ENCODE measurements at regions not wholly inside any gene's neighbourhood (a gene's known extent, or its start where the extent isn't known, plus 50 kb on each side); places are given as distances from the start of the nearest gene placed in this dataset.

DNA sequence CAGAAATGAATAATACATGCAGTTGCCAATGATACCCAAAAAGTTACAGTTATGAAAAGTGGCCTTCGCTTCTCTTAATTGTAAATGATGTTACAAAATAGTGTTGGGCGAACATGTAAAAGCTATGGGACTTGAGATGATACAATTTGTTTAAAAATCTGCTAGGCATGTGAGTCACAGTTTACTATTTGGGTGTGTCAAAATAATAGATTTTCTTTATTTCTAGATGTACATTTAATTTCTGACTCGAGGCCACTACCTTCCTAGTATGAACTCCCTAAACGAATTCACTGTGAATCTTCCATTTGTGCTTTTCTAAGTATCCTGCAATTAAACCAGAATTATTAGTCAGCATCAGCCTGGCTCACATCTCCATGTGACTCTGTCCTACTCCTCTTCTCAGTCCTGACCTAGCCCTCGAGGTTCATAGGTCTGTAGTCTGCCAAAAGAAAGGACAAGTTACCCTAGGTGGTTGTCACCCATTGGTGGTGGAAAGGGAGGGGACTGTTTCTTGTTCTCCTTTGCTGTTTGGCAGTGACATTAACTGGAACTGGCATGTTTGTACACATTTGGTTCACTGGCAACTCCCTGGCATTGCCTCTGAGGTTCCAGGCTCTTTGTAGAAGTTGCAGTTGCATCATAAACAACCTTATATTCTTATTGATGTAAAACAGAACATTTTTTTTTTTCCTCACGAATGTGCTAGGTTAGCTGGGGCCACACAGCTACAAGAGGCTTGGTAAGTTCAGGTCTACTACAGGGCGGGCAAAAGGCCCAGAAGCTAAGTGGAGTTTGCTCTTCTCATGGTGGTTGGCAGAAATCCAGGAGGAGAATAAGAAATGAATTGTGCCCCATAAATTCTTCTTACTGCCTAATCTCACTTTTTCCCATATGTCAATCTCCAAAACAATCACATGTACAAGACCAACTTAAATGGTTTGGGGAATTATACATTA, 746.5 kb upstream of the ADAMTS5 start:
- DNase-seq: no peak
- in situ Hi-C loops (cut with HindIII; ENCODE audit: low pct_ligation_motif_present, low pct_unique_long_range_greater_than_20kb, low sequenced_read_pairs): no loop called here

DNA sequence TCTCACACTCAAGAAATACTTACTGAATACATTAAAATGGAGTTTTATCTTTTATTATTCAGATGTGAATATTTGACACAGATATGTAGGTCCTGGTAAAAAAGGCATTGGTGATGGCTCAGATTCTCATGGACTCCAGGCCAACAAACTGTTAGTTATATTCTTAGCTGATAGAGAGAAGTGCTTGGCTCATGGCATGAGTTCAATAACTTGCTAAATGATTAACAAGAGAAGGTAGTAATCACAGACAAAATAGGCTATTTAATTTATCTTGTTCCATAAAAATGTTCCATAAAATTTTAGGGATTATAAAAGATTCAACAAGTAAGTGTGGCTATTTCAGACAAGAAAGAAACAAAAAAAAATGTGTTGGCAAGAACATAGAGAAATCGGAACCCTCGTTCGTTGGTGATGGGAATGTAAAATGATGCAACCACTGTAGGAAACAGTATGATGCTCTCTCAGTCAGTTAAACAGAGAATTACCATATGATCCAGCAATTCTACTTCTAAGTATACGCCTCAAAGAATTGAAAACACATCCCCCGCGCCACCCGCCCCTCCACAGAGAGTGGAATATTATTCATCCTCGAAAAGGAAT, 737.8 kb upstream of the ADAMTS5 start:
- in situ Hi-C loops (cut with HindIII; ENCODE audit: low pct_ligation_motif_present, low pct_unique_long_range_greater_than_20kb, low sequenced_read_pairs): no loop called here
- no peak for DNase-seq

DNA sequence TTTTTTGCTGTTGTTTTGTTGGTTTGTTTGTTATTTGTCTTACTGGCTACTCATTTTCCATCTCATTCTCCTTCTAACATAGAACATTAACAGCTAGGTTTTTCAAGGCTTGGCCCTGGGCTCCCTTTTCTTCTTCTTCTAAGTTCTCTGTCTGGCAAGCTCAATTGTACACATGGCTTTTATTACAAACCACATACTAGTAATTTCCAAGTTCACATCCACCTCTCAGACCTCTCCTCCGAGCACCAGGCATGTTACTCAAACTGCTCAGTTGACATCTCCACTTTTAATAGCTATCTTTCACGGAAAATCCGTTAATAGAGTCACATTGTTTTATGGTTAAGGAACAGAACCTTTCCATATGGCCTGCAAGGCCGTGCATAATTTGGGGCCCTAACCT, 736.9 kb upstream of the ADAMTS5 start:
- in situ Hi-C loops (cut with HindIII; ENCODE audit: low pct_ligation_motif_present, low pct_unique_long_range_greater_than_20kb, low sequenced_read_pairs): no loop called here
- DNase-seq: no peak

DNA sequence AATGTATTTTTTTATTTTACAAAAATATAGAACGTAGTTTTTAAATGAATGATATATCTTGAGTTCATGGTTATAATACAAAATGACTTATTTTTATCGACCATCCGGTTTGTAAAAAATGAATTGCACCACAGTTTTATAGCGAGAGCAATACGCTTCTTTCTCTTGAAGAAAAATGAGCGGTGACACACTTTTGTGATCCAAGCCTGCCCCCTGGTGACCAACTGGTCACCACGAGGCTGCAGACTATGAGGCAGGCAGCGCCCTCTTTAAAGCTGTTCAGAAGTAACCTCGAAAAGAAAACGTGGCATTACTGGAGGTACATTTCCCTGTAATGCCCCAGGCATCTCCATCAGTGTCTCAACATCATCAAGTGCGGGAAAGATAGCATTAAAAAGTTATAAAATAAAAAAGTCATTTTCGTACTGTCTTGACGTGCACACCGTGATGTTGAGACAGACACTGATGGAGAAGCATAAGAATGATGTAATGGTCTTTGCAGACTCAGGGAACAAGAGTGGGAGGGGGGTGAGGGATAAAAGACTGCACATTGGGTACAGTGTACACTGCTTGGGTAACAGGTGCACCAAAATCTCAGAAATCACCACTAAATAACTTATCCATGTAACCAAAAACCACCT, 734.2 kb upstream of the ADAMTS5 start:
- in situ Hi-C loops (cut with HindIII; ENCODE audit: low pct_ligation_motif_present, low pct_unique_long_range_greater_than_20kb, low sequenced_read_pairs): no loop called here
- DNase-seq: peak; percentile 85

DNA sequence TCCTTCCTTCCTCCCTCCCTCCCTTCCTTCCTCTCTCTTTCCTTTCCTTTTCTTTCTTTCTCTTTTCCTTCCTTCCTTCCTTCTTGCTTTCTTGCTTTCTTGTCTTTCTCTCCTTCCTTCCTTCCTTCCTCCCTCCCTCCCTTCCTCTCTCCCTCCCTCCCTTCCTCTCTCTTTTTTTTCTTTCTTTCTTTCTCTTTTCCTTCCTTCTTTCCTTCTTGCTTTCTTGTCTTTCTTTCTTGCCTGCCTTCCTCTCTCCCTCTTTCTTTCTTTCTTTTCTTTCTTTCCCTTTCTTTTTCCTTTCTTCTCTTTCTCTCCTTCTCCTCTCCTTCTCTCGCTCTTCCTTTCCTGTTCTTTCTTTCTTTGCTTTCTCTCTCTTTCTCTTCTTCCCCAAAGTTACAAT, 728.4 kb upstream of the ADAMTS5 start:
- in situ Hi-C loops (cut with HindIII; ENCODE audit: low pct_ligation_motif_present, low pct_unique_long_range_greater_than_20kb, low sequenced_read_pairs): no loop called here
- no peak for DNase-seq

DNA sequence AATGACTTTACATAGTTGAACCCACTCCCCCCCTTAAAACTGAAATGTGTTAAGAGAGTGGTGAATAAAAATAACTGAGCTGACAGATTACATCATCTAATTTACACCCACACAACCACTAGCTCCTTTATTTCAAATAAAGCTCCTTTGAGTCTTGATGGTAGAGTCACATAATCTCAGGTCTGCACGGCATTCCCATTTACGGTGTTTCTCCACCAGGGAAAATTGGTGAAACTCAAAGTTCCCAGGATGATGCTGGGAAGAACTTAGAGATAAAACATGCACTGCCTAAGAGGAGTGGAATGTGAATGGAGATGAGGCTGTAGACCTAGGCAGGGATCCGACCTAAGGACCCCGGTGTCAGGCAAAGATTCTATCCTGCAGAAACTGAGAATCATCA, 727.8 kb upstream of the ADAMTS5 start:
- in situ Hi-C loops (cut with HindIII; ENCODE audit: low pct_ligation_motif_present, low pct_unique_long_range_greater_than_20kb, low sequenced_read_pairs): no loop called here
- DNase-seq: no peak

DNA sequence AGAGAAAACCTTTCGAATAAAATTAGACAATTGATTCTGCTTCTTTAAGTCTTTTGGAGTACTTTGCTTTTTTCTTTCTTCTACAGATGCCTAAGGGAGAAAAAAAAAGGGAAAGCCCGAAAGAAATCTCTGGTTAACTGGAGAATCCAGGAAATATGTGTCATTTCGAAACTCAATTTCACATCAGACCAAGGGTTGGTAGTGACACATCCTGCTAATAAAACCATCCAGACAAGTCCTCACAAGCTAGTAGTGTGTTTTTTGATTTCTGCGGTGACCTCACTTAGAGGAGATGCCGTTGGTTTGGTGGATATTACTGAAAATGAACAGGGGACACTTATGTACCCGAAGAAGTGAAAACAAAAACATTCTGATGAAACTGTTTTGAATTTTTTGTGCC, 726.5 kb upstream of the ADAMTS5 start:
- in situ Hi-C loops (cut with HindIII; ENCODE audit: low pct_ligation_motif_present, low pct_unique_long_range_greater_than_20kb, low sequenced_read_pairs): no loop called here
- DNase-seq: peak; percentile 49

DNA sequence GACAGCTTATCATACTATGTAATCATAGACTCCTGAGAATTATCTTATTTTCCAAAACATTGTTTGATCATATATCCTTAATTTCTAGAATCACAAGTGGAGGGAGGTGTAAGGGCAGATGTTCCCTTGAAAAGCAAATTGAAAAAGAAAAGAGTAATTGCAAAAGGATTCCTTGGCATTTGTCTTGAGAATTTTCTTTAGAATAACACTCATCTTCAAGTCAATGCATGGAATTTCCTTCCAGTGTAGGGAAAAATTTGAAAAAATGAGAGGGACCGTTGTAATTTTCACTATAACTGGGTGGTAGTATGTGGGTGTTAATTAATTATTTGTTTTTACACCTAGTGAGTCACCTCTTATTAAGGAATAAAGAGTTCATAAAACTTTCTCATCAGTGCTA, 724.6 kb upstream of the ADAMTS5 start:
- no peak for DNase-seq
- in situ Hi-C loops (cut with HindIII; ENCODE audit: low pct_ligation_motif_present, low pct_unique_long_range_greater_than_20kb, low sequenced_read_pairs): no loop called here

DNA sequence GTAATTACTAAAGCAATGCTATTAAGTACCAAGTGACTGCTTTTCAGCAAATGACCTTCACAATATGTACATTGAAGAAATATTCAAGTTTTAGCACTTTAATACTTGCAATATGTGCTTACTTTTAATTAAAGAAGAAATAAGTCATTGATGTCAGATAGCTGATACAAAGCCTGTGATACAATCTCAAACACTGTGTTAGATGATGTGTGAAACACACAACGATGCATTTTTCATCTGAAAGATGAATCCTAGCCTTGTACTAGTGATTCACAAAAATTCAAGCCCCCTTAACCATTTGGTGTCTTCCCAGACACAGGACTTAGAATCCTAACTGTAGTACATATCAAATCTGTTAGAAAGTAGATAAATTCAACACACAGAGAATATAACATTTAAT, 724.1 kb upstream of the ADAMTS5 start:
- in situ Hi-C loops (cut with HindIII; ENCODE audit: low pct_ligation_motif_present, low pct_unique_long_range_greater_than_20kb, low sequenced_read_pairs): no loop called here
- no peak for DNase-seq

DNA sequence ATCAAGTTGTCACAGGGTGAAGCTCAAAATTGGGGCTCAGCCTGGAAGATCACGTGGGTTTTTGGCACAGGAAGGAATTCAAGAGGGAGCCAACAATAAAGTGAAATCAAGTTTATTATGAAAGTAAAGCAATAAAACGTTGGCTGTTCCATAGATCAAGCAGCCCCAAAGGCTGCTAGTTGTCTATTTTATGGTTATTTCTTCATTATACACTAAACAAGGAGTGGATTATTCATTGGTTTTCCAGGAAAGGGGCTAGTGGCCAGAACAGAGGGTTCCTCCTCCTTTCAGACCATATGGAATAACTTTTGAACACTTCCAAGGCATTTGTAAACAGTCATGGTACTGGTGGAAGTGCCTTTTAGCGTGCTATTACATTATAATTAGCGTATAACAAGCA, 723.5 kb upstream of the ADAMTS5 start:
- no peak for DNase-seq
- in situ Hi-C loops (cut with HindIII; ENCODE audit: low pct_ligation_motif_present, low pct_unique_long_range_greater_than_20kb, low sequenced_read_pairs): no loop called here

DNA sequence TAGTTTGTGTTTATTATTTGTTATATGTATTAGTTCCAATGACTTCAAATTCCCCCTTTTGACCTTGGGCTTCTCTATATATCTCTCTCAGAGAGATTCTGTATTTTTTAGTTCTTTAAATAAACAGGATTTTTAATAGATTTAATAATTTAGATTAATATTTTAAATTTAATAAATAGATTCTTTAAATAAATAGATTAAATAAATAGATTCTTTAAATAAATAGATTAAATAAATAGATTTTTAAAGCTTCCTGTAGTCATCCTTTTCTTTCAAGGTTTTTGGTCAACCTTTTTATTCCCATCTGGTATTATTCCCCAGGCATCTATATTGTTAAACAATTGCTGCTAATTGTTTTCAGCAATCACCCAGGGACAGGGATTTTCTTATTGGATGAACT, 721.9 kb upstream of the ADAMTS5 start:
- DNase-seq: no peak
- in situ Hi-C loops (cut with HindIII; ENCODE audit: low pct_ligation_motif_present, low pct_unique_long_range_greater_than_20kb, low sequenced_read_pairs): no loop called here

DNA sequence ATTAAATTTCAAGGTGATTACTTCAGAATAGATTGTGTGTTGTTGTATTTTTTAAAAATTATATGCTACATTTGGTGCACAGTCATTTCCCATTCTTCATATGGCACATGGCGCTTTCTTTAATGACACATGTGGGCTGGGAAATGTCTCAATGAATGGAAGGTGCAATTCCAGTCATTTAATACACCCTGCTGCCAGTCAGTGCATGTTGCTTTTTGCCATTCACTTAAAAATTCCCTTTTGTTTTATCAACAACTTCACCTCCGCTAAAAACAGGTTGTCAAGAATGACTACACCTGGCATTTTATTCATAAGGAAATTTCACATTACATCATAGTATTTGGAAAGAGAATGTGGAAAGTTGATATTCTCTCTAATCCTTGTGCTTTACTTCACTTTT, 716.4 kb upstream of the ADAMTS5 start:
- DNase-seq: no peak
- in situ Hi-C loops (cut with HindIII; ENCODE audit: low pct_ligation_motif_present, low pct_unique_long_range_greater_than_20kb, low sequenced_read_pairs): no loop called here

DNA sequence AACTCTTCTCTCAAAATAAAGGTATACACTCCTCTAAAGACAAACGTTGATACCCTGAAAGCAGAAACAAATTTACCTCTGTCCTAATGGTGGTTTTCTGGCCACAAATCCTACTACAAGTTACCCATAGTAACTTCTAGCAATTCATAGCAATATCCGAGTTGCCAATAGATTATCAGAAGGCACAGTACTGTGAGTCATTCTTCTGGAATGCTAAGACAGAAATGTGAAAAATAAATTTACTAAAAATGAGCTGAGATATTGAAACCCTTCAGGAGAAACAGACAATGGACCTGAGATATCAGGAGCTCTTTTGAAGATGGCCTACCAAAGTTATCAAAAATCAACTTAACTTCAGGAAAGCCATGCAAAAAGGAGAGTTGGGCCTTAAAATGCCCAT, 715.0 kb upstream of the ADAMTS5 start:
- no peak for DNase-seq
- in situ Hi-C loops (cut with HindIII; ENCODE audit: low pct_ligation_motif_present, low pct_unique_long_range_greater_than_20kb, low sequenced_read_pairs): no loop called here

DNA sequence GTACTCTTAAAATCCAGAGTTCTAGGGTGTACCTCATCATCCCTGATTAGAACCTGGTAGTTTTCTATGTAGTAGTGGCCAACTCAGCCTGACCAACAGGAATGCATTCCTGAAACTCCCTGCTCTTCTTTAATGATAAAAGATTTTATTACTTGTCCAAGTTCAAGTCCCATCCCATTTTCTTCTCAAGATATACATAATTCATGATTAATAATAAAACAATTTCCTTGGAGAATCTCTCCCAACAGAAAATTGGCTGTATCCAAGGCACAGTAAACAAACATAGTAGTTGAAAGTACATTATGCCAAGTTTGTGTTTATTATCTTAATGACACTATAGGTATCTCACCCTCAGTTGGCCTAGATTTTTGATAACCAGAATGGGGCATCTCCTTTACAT, 714.1 kb upstream of the ADAMTS5 start:
- no peak for DNase-seq
- in situ Hi-C loops (cut with HindIII; ENCODE audit: low pct_ligation_motif_present, low pct_unique_long_range_greater_than_20kb, low sequenced_read_pairs): no loop called here

DNA sequence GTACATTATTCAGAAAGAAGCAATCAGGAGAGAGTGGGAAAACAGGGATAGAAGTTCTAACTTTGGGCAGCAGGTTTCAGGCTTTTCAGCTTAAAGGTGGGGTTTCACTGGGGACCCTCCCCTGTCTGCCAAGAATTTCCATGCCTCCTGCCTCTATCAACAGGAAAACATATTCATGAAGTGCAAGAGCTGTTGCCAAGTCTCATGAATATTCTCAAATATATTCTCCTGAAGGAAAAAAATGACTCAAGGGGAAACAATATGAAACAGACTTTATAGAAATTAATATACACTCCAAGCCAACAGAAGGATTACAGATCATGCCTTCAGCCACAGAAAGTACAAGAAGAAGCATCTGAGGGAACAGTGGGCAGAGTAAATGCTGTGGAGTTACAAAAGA, 713.3 kb upstream of the ADAMTS5 start:
- in situ Hi-C loops (cut with HindIII; ENCODE audit: low pct_ligation_motif_present, low pct_unique_long_range_greater_than_20kb, low sequenced_read_pairs): no loop called here
- DNase-seq: no peak

DNA sequence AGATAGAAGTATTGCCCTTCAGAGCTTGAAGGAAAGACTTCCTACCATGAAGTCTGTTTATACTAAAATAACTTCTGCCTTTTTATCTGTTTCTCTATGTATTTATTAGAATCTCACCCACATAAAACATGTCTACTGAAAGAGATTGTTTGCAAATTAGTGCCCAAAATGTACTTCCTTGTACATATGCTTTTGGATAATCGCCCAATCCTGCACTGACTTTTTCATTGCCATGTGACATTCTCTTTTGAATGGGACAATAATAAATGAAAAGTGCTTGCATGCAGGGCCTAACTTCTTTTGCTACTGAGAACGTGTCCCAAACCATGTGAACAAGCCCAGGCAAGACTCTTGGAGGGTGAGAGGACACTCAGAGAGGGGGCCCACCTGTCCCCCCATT, 711.6 kb upstream of the ADAMTS5 start:
- DNase-seq: no peak
- in situ Hi-C loops (cut with HindIII; ENCODE audit: low pct_ligation_motif_present, low pct_unique_long_range_greater_than_20kb, low sequenced_read_pairs): no loop called here

DNA sequence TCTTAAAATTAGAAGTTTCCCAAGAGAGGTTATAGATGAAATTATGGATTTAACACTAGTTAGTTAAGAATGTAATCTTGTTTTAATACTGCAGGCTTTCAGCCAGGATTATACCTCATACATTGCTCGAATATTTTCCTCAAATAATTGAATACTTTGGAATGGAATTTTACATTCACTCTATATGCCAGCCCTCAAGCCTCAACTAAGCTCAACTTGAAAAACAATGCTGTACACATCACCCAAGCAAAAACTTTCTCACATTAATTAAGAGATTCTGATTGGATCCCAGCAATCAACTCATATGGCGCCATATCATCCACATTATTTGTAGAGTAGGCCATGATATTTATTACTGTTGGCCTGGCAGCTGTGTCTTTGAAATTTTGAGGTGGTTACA, 710.7 kb upstream of the ADAMTS5 start:
- in situ Hi-C loops (cut with HindIII; ENCODE audit: low pct_ligation_motif_present, low pct_unique_long_range_greater_than_20kb, low sequenced_read_pairs): no loop called here

DNA sequence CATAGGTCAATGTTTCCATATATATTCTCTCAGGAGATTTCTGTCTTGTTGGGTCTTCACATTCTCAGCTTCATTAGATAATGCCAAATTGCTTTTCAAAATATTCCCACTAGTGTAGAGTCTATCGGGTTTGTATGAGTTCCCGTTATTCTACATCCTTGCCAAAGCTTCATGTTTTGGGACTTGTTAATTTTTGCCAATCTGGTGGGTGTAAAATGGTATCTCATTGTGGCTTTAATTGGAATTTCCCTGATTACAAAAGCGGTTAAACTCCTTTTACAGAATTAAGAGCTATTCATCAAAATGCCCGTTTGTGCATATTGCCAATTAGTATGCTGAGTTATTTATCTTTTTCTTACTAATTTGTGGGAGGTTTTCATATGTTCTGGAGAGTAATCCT, 708.4 kb upstream of the ADAMTS5 start:
- in situ Hi-C loops (cut with HindIII; ENCODE audit: low pct_ligation_motif_present, low pct_unique_long_range_greater_than_20kb, low sequenced_read_pairs): no loop called here
- no peak for DNase-seq

More for the DNA sequence above, 710.7 kb upstream of the ADAMTS5 start:
- no peak for DNase-seq

DNA sequence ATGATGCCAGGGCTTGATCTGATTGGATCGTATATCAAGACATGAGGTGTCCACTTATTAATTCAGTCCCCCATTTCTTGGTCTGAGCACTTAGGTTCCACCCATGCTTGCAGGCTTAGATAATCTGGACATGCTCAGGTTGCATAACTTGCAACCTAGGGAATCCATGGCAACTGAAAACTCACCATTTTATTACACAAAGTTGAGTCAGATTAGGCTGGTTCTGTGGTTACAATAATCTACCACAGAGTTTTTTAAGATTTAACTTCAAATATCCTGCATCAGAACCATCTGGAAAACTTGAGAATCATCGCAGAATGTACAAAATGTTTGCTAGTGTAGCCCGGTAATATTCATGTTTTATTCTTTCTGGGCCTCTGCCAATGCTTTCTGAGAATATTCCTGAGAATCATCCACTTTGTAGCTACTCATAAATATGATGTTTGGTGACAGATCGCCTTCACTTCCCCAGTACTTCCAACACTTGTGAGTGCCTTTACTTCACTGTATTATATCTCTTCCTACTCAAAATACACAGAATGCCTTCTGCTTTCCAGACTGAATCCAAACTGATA, 707.2 kb upstream of the ADAMTS5 start:
- no peak for DNase-seq
- in situ Hi-C loops (cut with HindIII; ENCODE audit: low pct_ligation_motif_present, low pct_unique_long_range_greater_than_20kb, low sequenced_read_pairs): no loop called here
